Vagina (tissue), 2 donors: ENCODE measurements at regions not wholly inside any gene's neighbourhood (a gene's known extent, or its start where the extent isn't known, plus 50 kb on each side); places are given as distances from the start of the nearest gene placed in this dataset.

ENCODE experiments used
- DNase-seq, 2 donors: peaks; one replicate each; pipeline ENCODE4 v3.0.0-alpha.2; 2017; ENCODE audit errors: extremely low spot score in 2 of 2
- H3K27ac ChIP-seq: fragments of 200-600 bp; sonication (generic); one replicate; pipeline ENCODE4 v1.5.1; 2019
- H3K27me3 ChIP-seq: fragments of 200-600 bp; sonication (generic); one replicate; pipeline ENCODE4 v1.5.1; 2019
- H3K36me3 ChIP-seq, 2 donors: fragments of 200-600 bp; sonication (generic); one replicate each; pipeline ENCODE4 v1.5.1; 2017 to 2019
- H3K4me1 ChIP-seq: fragments of 200-600 bp; sonication (generic); one replicate; pipeline ENCODE4 v1.5.1; 2019
- H3K4me3 ChIP-seq, 2 donors: fragments of 200-600 bp; sonication (generic); 1 replicate in 1 of 2; 2 replicates in 1 of 2; pipeline ENCODE4 v1.5.1; 2016 to 2019
- H3K9me3 ChIP-seq: fragments of 200-600 bp; sonication (generic); one replicate; pipeline ENCODE4 v1.5.1; 2019
- POLR2A ChIP-seq, 2 donors: fragments of 450-650 bp; IDR thresholded peaks; one replicate each; pipeline ENCODE4 v1.6.1; 2017; ENCODE audit warnings: antibody characterized with exemption in 2 of 2, mild to moderate bottlenecking in 2 of 2, moderate library complexity in 2 of 2
- POLR2AphosphoS5 ChIP-seq, 2 donors: sonication (generic); formaldehyde crosslinking; IDR thresholded peaks; one replicate each; pipeline ENCODE4 v1.9.0; 2017; ENCODE audit warnings: antibody characterized with exemption in 2 of 2, mild to moderate bottlenecking in 2 of 2, low read depth in 1 of 2; ENCODE audit not compliant: insufficient read depth in 1 of 2
- intact Hi-C: fragments of 100-400 bp; cut with DNase I; formaldehyde crosslinking; loops from one replicate; pipeline ENCODE4 v1.15.1; 2023
- TF ChIP-seq, protein P1 (sequence below), 3 experiments: fragments of 450-650 bp in 2 of 3; fragments of 200-600 bp in 1 of 3; sonication (generic) in 1 of 3; IDR thresholded peaks; one replicate each; pipeline ENCODE4 v1.5.1; 2017 to 2019; ENCODE audit warnings: antibody characterized with exemption in 3 of 3, mild to moderate bottlenecking in 2 of 3, moderate library complexity in 2 of 3

DNA sequence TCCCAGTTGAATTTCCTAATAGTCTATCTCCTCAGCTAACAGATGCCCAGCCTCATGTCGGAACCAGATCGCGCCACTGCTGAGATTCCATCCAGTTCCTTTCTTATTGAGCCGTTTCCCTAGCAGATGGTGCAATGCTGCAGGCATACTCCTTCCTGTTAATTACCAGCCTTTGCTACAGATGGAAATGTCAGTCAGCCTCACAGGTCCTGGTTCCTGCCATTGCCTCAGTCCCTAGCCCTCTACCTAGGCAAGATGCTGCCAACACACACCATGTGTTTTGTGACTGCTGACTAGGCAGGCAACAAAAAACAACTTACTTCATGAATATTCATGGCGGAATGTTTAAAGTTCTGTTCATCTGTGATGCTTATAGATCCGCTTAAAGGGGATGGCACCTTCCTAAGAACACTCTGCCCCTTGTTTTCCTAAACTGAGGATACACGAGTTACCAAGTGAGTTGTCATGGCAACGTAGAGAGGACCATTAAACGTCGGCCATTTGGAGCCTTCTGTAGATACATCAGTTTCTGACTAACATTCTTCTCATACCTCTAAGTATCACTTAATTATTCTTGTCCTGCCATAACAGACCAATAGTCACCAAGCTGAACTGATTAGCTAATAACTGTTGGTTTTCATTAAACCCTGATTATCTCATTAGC, 749.5 kb downstream of the RNF144A start:
- intact Hi-C loops: no loop called here
- Histone ChIP-seq H3K27ac (no peak overlapping the region), H3K27me3 (no peaks in the 10 kb centered on the region), H3K9me3 (no peaks in the 10 kb centered on the region), H3K4me3 (no peak overlapping the region), H3K36me3 (no peaks in the 10 kb centered on the region), H3K4me1 (no peaks in the 10 kb centered on the region)
- TF ChIP-seq, protein P1, sequence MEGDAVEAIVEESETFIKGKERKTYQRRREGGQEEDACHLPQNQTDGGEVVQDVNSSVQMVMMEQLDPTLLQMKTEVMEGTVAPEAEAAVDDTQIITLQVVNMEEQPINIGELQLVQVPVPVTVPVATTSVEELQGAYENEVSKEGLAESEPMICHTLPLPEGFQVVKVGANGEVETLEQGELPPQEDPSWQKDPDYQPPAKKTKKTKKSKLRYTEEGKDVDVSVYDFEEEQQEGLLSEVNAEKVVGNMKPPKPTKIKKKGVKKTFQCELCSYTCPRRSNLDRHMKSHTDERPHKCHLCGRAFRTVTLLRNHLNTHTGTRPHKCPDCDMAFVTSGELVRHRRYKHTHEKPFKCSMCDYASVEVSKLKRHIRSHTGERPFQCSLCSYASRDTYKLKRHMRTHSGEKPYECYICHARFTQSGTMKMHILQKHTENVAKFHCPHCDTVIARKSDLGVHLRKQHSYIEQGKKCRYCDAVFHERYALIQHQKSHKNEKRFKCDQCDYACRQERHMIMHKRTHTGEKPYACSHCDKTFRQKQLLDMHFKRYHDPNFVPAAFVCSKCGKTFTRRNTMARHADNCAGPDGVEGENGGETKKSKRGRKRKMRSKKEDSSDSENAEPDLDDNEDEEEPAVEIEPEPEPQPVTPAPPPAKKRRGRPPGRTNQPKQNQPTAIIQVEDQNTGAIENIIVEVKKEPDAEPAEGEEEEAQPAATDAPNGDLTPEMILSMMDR (IDR thresholded peaks at IDR 0.05): no peak
- TF ChIP-seq POLR2A (IDR thresholded peaks at IDR 0.05) (no peak), POLR2AphosphoS5 (IDR thresholded peaks at IDR 0.05; ENCODE audit: insufficient read depth in 1 of 2, low read depth in 1 of 2) (no peak)
- DNase-seq: no peak

DNA sequence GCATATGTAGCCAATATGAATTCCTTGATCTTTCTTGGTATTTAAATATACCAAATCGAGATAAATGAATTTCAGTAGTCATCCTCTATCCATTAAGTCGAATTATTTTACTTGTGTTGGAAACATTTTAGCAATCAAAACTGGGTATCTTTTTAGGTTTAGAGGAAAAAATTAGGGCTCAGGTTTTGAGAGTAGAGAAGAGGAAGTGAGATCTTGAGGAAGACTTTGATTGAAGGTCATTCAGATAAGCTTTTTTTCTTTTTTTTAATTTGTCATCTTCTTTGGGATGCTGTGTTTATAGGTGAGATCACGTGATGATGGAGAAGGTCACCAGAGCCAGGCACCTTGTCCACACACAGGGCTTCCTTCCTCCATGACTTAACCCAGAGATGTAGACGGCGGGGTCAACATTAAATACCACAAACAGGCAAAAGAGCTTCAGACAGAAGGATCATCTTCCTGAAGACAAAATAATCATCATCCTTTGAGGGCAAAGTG, 750.1 kb downstream of the RNF144A start:
- no peaks in the 10 kb centered on the region for H3K9me3 ChIP-seq
- H3K4me1 ChIP-seq: no peaks in the 10 kb centered on the region
- H3K27ac ChIP-seq: no peak overlapping the region
- H3K36me3 ChIP-seq: no peaks in the 10 kb centered on the region
- no peak for DNase-seq
- intact Hi-C loops: no loop called here
- no peak overlapping the region for H3K4me3 ChIP-seq
- no peaks in the 10 kb centered on the region for H3K27me3 ChIP-seq
- TF ChIP-seq POLR2A (IDR thresholded peaks at IDR 0.05) (no peak), POLR2AphosphoS5 (IDR thresholded peaks at IDR 0.05; ENCODE audit: insufficient read depth in 1 of 2, low read depth in 1 of 2) (no peak)
- TF ChIP-seq, protein P1 (IDR thresholded peaks at IDR 0.05): no peak

DNA sequence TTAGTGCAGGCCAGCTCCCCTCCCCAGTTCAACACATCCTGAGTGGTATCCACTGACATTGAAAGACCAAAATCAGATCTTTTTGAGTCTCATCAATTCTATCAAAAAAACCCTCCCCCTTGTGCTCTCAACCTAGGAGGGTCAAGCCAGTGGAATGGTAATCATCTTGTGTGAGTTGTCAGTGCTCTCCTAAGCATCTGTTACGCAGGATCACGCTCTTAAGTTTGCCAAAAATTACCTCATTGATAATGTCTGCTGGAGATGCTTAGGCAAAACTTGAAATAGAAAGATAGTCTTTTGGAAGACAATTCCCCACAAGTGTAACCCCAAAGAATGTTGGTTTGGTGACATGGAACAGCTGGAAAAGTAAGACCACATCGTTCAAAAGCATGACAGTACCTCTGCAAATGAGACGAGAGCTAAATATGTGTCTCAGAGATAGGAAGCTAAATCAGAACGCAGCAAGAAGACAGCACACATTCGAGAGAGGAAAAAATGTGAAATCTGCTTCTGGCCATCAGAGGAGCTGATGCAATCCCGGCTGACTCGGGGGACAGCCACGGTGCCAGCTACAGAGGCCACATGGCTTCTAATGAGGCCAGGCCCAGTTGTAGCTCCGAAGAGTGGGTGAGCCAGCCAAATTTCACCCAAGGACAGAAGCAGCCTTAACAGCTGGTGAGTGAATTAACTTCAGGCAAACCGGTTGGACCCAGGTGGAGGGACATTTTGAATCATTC, 753.9 kb downstream of the RNF144A start:
- H3K9me3 ChIP-seq: no peaks in the 10 kb centered on the region
- no peak overlapping the region for H3K27ac ChIP-seq
- DNase-seq: no peak
- H3K27me3 ChIP-seq: no peaks in the 10 kb centered on the region
- TF ChIP-seq POLR2A (IDR thresholded peaks at IDR 0.05): no peak
- TF ChIP-seq, protein P1 (IDR thresholded peaks at IDR 0.05): no peak
- no peak overlapping the region for H3K4me3 ChIP-seq
- intact Hi-C loops: no loop called here
- no peaks in the 10 kb centered on the region for H3K4me1 ChIP-seq
- no peaks in the 10 kb centered on the region for H3K36me3 ChIP-seq

DNA sequence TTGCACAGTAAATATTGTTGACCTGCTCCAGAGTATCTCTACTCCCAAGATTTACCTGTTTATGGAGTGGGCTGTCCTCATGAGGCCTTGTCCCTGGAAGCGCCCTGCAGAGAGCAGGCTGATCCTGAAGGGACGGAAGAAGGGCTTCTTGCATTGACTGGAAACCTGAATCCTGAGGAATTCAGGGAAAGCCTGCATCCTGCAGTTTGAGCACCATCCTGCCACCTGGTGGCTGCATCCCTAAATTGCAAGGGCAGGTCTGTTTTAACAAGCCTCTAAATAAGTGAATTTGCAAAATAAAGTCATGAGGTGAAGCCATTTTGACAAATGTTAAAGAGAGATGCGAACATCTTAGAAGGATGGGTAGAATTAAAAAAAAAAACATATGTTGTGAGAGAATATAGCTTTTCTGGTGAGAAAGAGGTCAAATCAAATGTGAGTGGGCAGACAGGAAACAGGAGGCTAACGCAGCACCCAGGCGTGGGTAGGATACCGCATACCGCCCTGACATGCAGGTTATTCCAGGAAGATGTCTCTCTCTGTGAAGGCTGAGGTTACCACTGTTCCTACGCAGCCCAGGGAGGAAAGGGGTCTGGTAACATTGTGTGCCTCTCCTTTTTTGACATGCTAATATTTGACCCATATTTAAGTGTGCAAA, 754.9 kb downstream of the RNF144A start:
- Histone ChIP-seq H3K9me3 (no peaks in the 10 kb centered on the region), H3K4me3 (no peak overlapping the region), H3K36me3 (no peaks in the 10 kb centered on the region), H3K27me3 (no peaks in the 10 kb centered on the region), H3K27ac (no peak overlapping the region), H3K4me1 (no peaks in the 10 kb centered on the region)
- TF ChIP-seq, protein P1 (IDR thresholded peaks at IDR 0.05): peak in 2 of 3 experiments; percentile 15 to 23
- TF ChIP-seq POLR2A (IDR thresholded peaks at IDR 0.05) (no peak), POLR2AphosphoS5 (IDR thresholded peaks at IDR 0.05; ENCODE audit: insufficient read depth in 1 of 2, low read depth in 1 of 2) (no peak)
- DNase-seq: no peak
- intact Hi-C loops: no loop called here
